Natural killer cell (primary cell): ENCODE measurements at regions not wholly inside any gene's neighbourhood (a gene's known extent, or its start where the extent isn't known, plus 50 kb on each side); places are given as distances from the start of the nearest gene placed in this dataset.

Source experiments
- ATAC-seq, 3 donors: fragments of 150-1000 bp in 2 of 3; fragments of 200-7000 bp in 1 of 3; cut with Tn5 transposase; 1 replicate in 1 of 3; 2 replicates in 2 of 3; pipeline ENCODE4 v1.10.0; 2021; ENCODE audit warnings: mild to moderate bottlenecking in 2 of 3, moderate library complexity in 2 of 3
- DNase-seq, 2 donors: peaks; one replicate each; pipeline versions ENCODE4 v3.0.0 to v3.0.0-alpha.2; 2013 to 2021; ENCODE audit warnings: mixed read lengths in 1 of 2
- H3K27ac ChIP-seq: one replicate; pipeline ENCODE4 v1.5.1; 2013; ENCODE audit warnings: mild to moderate bottlenecking, low read length
- H3K27me3 ChIP-seq: one replicate; pipeline ENCODE4 v1.6.1; 2013; ENCODE audit warnings: low read length; ENCODE audit not compliant: control insufficient read depth, insufficient read depth
- H3K36me3 ChIP-seq: one replicate; pipeline ENCODE4 v1.6.1; 2013; ENCODE audit warnings: low read length; ENCODE audit not compliant: control insufficient read depth, insufficient read depth
- H3K4me1 ChIP-seq: one replicate; pipeline ENCODE4 v1.6.1; 2013; ENCODE audit warnings: low read length; ENCODE audit not compliant: control insufficient read depth, insufficient read depth
- H3K4me3 ChIP-seq: one replicate; pipeline ENCODE4 v1.5.1; 2013; ENCODE audit warnings: low read length
- H3K9me3 ChIP-seq: one replicate; pipeline ENCODE4 v1.6.1; 2013; ENCODE audit warnings: low read length; ENCODE audit not compliant: control insufficient read depth, insufficient read depth
- H3K27ac Mint-ChIP-seq, 2 donors: one replicate each; pipeline ENCODE4 v1.8.0; 2022; ENCODE audit warnings: mild to moderate bottlenecking in 2 of 2, mixed read lengths in 2 of 2, moderate library complexity in 1 of 2
- H3K27me3 Mint-ChIP-seq, 2 donors: one replicate each; pipeline ENCODE4 v1.8.0; 2022; ENCODE audit warnings: low read depth in 2 of 2, mixed read lengths in 2 of 2
- H3K36me3 Mint-ChIP-seq: one replicate; pipeline ENCODE4 v1.8.0; 2022; ENCODE audit warnings: mixed read lengths
- H3K4me1 Mint-ChIP-seq, 2 donors: one replicate each; pipeline ENCODE4 v1.8.0; 2022; ENCODE audit warnings: mixed read lengths in 2 of 2
- H3K4me3 Mint-ChIP-seq: one replicate; pipeline ENCODE4 v1.8.0; 2022; ENCODE audit warnings: mild to moderate bottlenecking, moderate library complexity, mixed read lengths
- H3K9me3 Mint-ChIP-seq, 2 donors: one replicate each; pipeline ENCODE4 v1.8.0; 2022; ENCODE audit warnings: mixed read lengths in 2 of 2
- WGBS: methylation state at CpG from one replicate; pipeline ENCODE4 v1.1.7; 2013; ENCODE audit warnings: missing lambda C conversion rate; ENCODE audit not compliant: insufficient coverage; 5-methylcytosine and 5-hydroxymethylcytosine counted together
- intact Hi-C: fragments of 100-400 bp; cut with micrococcal nuclease; formaldehyde crosslinking; loops from one replicate; pipeline ENCODE4 v1.14.2; 2022
- TF ChIP-seq, protein P1 (sequence below): fragments of 200-600 bp; IDR thresholded peaks from one replicate; pipeline ENCODE4 v1.8.0; 2022; ENCODE audit warnings: antibody characterized with exemption

DNA sequence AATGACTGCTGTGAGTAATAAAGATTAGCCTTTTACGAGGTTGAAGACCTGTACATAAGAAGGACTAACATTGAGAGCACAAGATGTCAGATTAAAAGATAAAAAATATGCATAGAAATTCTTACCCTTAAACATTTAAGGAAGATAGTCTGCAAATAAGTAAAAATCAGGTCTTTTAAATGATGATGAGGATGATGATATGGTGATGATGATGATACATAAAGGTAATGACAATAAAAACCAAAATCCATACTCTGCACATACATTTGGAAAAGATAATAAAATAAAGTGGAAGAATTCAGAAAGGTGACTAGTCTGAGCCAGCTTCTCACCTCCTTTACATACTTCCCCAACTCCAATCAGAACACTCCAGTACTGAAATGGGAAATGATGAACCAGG lies 124.5 kb downstream of the PTCSC3 start:
- no peak overlapping the region for H3K4me3 Mint-ChIP-seq
- Histone ChIP-seq H3K4me1 (no peaks in the 10 kb centered on the region), H3K4me3 (no peak overlapping the region), H3K36me3 (no peaks in the 10 kb centered on the region), H3K27ac (no peak overlapping the region), H3K27me3 (no peaks in the 10 kb centered on the region), H3K9me3 (no peaks in the 10 kb centered on the region)
- ATAC-seq (no peak), DNase-seq (no peak)
- H3K27me3 Mint-ChIP-seq: no peaks in the 10 kb centered on the region
- H3K9me3 Mint-ChIP-seq: peaks cover 0 to 4% of the 10 kb centered on the region in 2 donors
- TF ChIP-seq, protein P1, sequence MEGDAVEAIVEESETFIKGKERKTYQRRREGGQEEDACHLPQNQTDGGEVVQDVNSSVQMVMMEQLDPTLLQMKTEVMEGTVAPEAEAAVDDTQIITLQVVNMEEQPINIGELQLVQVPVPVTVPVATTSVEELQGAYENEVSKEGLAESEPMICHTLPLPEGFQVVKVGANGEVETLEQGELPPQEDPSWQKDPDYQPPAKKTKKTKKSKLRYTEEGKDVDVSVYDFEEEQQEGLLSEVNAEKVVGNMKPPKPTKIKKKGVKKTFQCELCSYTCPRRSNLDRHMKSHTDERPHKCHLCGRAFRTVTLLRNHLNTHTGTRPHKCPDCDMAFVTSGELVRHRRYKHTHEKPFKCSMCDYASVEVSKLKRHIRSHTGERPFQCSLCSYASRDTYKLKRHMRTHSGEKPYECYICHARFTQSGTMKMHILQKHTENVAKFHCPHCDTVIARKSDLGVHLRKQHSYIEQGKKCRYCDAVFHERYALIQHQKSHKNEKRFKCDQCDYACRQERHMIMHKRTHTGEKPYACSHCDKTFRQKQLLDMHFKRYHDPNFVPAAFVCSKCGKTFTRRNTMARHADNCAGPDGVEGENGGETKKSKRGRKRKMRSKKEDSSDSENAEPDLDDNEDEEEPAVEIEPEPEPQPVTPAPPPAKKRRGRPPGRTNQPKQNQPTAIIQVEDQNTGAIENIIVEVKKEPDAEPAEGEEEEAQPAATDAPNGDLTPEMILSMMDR: no peak
- no peaks in the 10 kb centered on the region for H3K36me3 Mint-ChIP-seq
- H3K27ac Mint-ChIP-seq: no peak overlapping the region
- intact Hi-C loops: no loop called here
- WGBS: 60% methylated on average over 1 of the region's 1 CpG
- H3K4me1 Mint-ChIP-seq: no peaks in the 10 kb centered on the region

DNA sequence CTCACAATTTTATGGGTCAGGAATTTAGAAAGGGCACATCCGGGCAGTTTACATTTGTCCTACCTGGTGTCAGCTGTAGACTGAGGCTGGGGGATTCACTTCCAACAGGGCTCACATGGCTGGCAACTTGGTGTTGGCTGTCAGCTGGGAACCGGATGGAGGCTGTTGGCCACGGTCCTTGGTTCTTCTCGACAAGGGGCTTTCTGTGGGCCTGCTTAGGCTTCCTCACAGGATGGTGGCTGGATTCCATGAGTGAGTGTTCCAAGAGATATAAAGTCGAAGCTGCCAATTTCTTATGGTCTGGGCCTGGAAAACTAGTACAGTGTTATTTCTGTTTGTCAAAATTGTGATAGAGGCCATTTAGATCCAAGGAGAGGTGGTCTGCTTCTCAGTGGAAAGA lies 127.9 kb downstream of the PTCSC3 start:
- Histone ChIP-seq H3K4me1 (no peaks in the 10 kb centered on the region), H3K9me3 (no peaks in the 10 kb centered on the region), H3K4me3 (no peak overlapping the region), H3K36me3 (no peaks in the 10 kb centered on the region), H3K27me3 (no peaks in the 10 kb centered on the region), H3K27ac (no peak overlapping the region)
- no peaks in the 10 kb centered on the region for H3K36me3 Mint-ChIP-seq
- WGBS: 84% methylated on average over 5 of the region's 5 CpGs
- no peaks in the 10 kb centered on the region for H3K4me1 Mint-ChIP-seq
- ATAC-seq (no peak), DNase-seq (no peak)
- intact Hi-C loops: no loop called here
- H3K4me3 Mint-ChIP-seq: no peak overlapping the region
- H3K9me3 Mint-ChIP-seq: no peaks in the 10 kb centered on the region
- H3K27ac Mint-ChIP-seq: no peak overlapping the region
- TF ChIP-seq, protein P1: no peak
- peaks cover 0 to 3% of the 10 kb centered on the region in 2 donors for H3K27me3 Mint-ChIP-seq

- Histone ChIP-seq H3K9me3 (no peaks in the 10 kb centered on the region), H3K4me3 (no peak overlapping the region), H3K27ac (no peak overlapping the region), H3K4me1 (no peaks in the 10 kb centered on the region), H3K36me3 (no peaks in the 10 kb centered on the region), H3K27me3 (no peaks in the 10 kb centered on the region)
- ATAC-seq (no peak), DNase-seq (no peak)
- H3K4me3 Mint-ChIP-seq: no peak overlapping the region
- WGBS: 81% methylated on average over 3 of the region's 4 CpGs
- no peaks in the 10 kb centered on the region for H3K9me3 Mint-ChIP-seq
- H3K36me3 Mint-ChIP-seq: no peaks in the 10 kb centered on the region
- no peaks in the 10 kb centered on the region for H3K4me1 Mint-ChIP-seq
- peaks cover 0 to 3% of the 10 kb centered on the region in 2 donors for H3K27me3 Mint-ChIP-seq
- intact Hi-C loops: no loop called here
- TF ChIP-seq, protein P1: no peak
- no peak overlapping the region for H3K27ac Mint-ChIP-seq
These were observed 128.6 kb downstream of the PTCSC3 start for GRCh38 chr14:36047912-36048311.

- no peak for ATAC-seq
- TF ChIP-seq, protein P1: no peak
- no peak for DNase-seq
- Histone ChIP-seq H3K9me3 (no peaks in the 10 kb centered on the region), H3K4me3 (no peak overlapping the region), H3K4me1 (no peaks in the 10 kb centered on the region), H3K36me3 (no peaks in the 10 kb centered on the region), H3K27me3 (no peaks in the 10 kb centered on the region), H3K27ac (no peak overlapping the region)
- H3K36me3 Mint-ChIP-seq: no peaks in the 10 kb centered on the region
- WGBS: no CpG with 5 or more reads among the region's 2 CpGs
- no peaks in the 10 kb centered on the region for H3K4me1 Mint-ChIP-seq
- H3K27me3 Mint-ChIP-seq: no peaks in the 10 kb centered on the region
- peaks cover 2 to 8% of the 10 kb centered on the region in 2 donors for H3K9me3 Mint-ChIP-seq
- intact Hi-C loops: no loop called here
- no peak overlapping the region for H3K4me3 Mint-ChIP-seq
- H3K27ac Mint-ChIP-seq: no peak overlapping the region
These were observed 140.8 kb downstream of the PTCSC3 start for GRCh38 chr14:36035675-36036074.
